ENCODE measurements at regions not wholly inside any gene's neighbourhood (a gene's known extent, or its start where the extent isn't known, plus 50 kb on each side); places are given as distances from the start of the nearest gene placed in this dataset.
A peak's percentile ranks its signal among the peaks of the same experiment; 100 is the strongest.
"Not testable (repeated sequence)": the region's sequence is repeated elsewhere in the genome, so short reads cannot be mapped to it uniquely, and the experiment has no call there.

DNA sequence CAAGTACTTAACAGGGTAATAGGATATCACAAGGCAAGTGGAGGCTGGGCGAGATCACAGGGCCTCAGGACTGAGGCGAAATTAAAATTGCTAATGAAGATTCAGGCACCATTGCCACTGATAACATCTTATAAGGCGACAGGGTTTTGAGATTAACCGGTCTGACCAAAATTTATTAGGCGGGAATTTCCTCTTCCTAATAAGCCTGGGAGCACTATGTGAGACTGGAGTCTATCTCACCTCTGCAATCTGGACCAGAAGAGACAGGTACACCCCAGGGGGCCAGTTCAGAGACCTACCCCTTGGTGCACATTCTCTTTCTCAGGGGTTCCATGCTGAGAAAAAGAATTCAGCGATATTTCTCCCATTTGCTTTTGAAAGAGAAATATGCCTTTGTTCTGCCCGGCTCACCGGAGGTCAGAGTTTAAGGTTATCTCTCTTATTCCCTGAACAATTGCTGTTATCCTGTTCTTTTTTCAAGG, 113.7 kb upstream of the NLGN4Y start:
- H3K14ac ChIP-seq (ENCODE audit: insufficient read length); H3K9ac ChIP-seq (replicated peaks in 1 of 4; ENCODE audit: extremely low read depth in 1 of 4, low read depth in 3 of 4, low read length in 3 of 4); CTCF ChIA-PET (ENCODE audit: partially characterized antibody); H3K36me3 ChIP-seq (ENCODE audit: control insufficient read depth in 2 of 4, insufficient read depth in 4 of 4, low read length in 3 of 4); H3K27me3 ChIP-seq (replicated peaks in 1 of 4; ENCODE audit: control insufficient read depth in 3 of 4, extremely low read depth in 1 of 4, insufficient read depth in 3 of 4, low read length in 3 of 4); H3K18ac ChIP-seq (ENCODE audit: extremely low read depth, low read length); H3K4me3 ChIP-seq (ENCODE audit: extremely low read depth in 1 of 4, insufficient read depth in 2 of 4, low read depth in 3 of 4, low read length in 4 of 4); H2BK15ac ChIP-seq (ENCODE audit: low read length); H4K91ac ChIP-seq (replicated peaks; ENCODE audit: insufficient read length, low read length); H3K79me1 ChIP-seq (ENCODE audit: low read depth, low read length); H3K23me2 ChIP-seq (ENCODE audit: low read depth, low read length); POLR2A ChIA-PET (ENCODE audit: partially characterized antibody); H2BK12ac ChIP-seq (ENCODE audit: low read depth, low read length); H2AFZ ChIP-seq (ENCODE audit: low read length); H4K20me1 ChIP-seq (replicated peaks in 1 of 2; ENCODE audit: control insufficient read depth in 1 of 2, insufficient read depth in 2 of 2, low read length in 2 of 2); H2AK5ac ChIP-seq (ENCODE audit: low read depth, low read length); H2BK120ac ChIP-seq (replicated peaks; ENCODE audit: low read depth, low read length); H3K27ac ChIP-seq (ENCODE audit: low read depth, low read length); H3K23ac ChIP-seq (ENCODE audit: insufficient read length); H4K8ac ChIP-seq (ENCODE audit: extremely low read depth, insufficient read depth, low read length); H3K9me3 ChIP-seq (ENCODE audit: insufficient read depth in 2 of 2, low read depth in 1 of 2, low read length in 1 of 2); H3K4ac ChIP-seq (replicated peaks; ENCODE audit: insufficient read length, low read depth, low read length); H4K5ac ChIP-seq (ENCODE audit: insufficient read length, low read depth, low read length); H3K56ac ChIP-seq (replicated peaks; ENCODE audit: insufficient read length, low read depth, low read length); H2BK20ac ChIP-seq (ENCODE audit: low read length); H2BK5ac ChIP-seq (ENCODE audit: low read depth, low read length); FAIRE-seq; H3K79me2 ChIP-seq (ENCODE audit: control insufficient read depth in 1 of 2, insufficient read depth in 2 of 2, low read length in 2 of 2): not testable (repeated sequence)
- 9% methylated on average over 7 of the region's 8 CpGs; no CpG with 5 or more reads in 1 of the 2 experiments for WGBS, 2 experiments (ENCODE audit: extremely low coverage in 1 of 2, insufficient coverage in 1 of 2, insufficient read length in 1 of 2, insufficient replicate concordance in 2 of 2, low coverage in 1 of 2, low lambda C conversion rate in 2 of 2, missing lambda C conversion rate in 1 of 2)
- Histone ChIP-seq H3K4me2 (ENCODE audit: insufficient read depth in 1 of 2, low read depth in 2 of 2, low read length in 2 of 2) (peak overlapping the region in 1 of 2 experiments; percentile 39; a peak in 2 of 4 replicates), H3K4me1 (replicated peaks in 1 of 4; ENCODE audit: control insufficient read depth in 3 of 4, insufficient read depth in 4 of 4, low read length in 3 of 4) (peaks cover 0 to 11% (median 4%) of the 10 kb centered on the region in 4 experiments; a peak in 3 of 7 replicates)
- DNase-seq (ENCODE audit: low read depth in 1 of 2, low spot score in 2 of 2) = peak; percentile 25 to 50
